Cardiac muscle cell (in vitro differentiated cells and primary cell): ENCODE measurements at regions not wholly inside any gene's neighbourhood (a gene's known extent, or its start where the extent isn't known, plus 50 kb on each side); places are given as distances from the start of the nearest gene placed in this dataset.
"Not testable (repeated sequence)": the region's sequence is repeated elsewhere in the genome, so short reads cannot be mapped to it uniquely, and the experiment has no call there.

ENCODE experiments used
- DNase-seq, 2 donors: peaks; one replicate each; pipeline versions ENCODE4 v3.0.0 to v3.0.0-alpha.2; 2010 to 2017; ENCODE audit warnings: low read depth in 1 of 2, low spot score in 1 of 2
- H3K27ac ChIP-seq: fragments of 200-600 bp; sonication (generic); 2 replicates; pipeline ENCODE4 v1.5.1; 2016
- H3K27me3 ChIP-seq: fragments of 200-600 bp; sonication (generic); 2 replicates; pipeline ENCODE4 v1.6.0; 2016; ENCODE audit warnings: control low read depth
- H3K36me3 ChIP-seq: fragments of 200-600 bp; sonication (generic); 2 replicates; pipeline ENCODE4 v1.5.1; 2016; ENCODE audit warnings: control low read depth
- H3K4me1 ChIP-seq: fragments of 200-600 bp; sonication (generic); 2 replicates; pipeline ENCODE4 v1.8.1; 2017; ENCODE audit warnings: low read depth, mild to moderate bottlenecking, mixed run types
- H3K4me3 ChIP-seq: fragments of 200-600 bp; sonication (generic); 2 replicates; pipeline ENCODE4 v1.5.1; 2016; ENCODE audit warnings: mild to moderate bottlenecking
- H3K9me3 ChIP-seq: fragments of 200-600 bp; sonication (generic); 2 replicates; pipeline ENCODE4 v1.5.1; 2017; ENCODE audit warnings: low read depth, mild to moderate bottlenecking, control low read depth
- CTCF ChIP-seq: IDR thresholded peaks from 2 replicates; pipeline ENCODE4 v1.5.1; 2012; ENCODE audit warnings: low read depth, mild to moderate bottlenecking, low read length

- Histone ChIP-seq H3K36me3 (no peaks in the 10 kb centered on the region), H3K4me1 (no peaks in the 10 kb centered on the region), H3K4me3 (no peak overlapping the region), H3K27ac (no peak overlapping the region), H3K27me3 (no peaks in the 10 kb centered on the region), H3K9me3 (no peaks in the 10 kb centered on the region)
- no peak for DNase-seq
- TF ChIP-seq CTCF = no peak
Observed at GRCh38 chr14:97120204-97120603, 323.0 kb downstream of the VRK1 start.

- no peaks in the 10 kb centered on the region for H3K27me3 ChIP-seq
- no peak overlapping the region for H3K4me3 ChIP-seq
- no peak for TF ChIP-seq CTCF
- DNase-seq = no peak
- H3K4me1 ChIP-seq = no peaks in the 10 kb centered on the region
- no peak overlapping the region for H3K27ac ChIP-seq
- no peaks in the 10 kb centered on the region for H3K36me3 ChIP-seq
- no peaks in the 10 kb centered on the region for H3K9me3 ChIP-seq
Observed at GRCh38 chr14:97120611-97121031, 323.4 kb downstream of the VRK1 start.

- Histone ChIP-seq H3K4me3 (no peak overlapping the region), H3K27me3 (no peaks in the 10 kb centered on the region), H3K36me3 (no peaks in the 10 kb centered on the region), H3K4me1 (no peaks in the 10 kb centered on the region), H3K27ac (no peak overlapping the region), H3K9me3 (no peaks in the 10 kb centered on the region)
- no peak for DNase-seq
- TF ChIP-seq CTCF = no peak
Observed at GRCh38 chr14:97129639-97130038, 332.5 kb downstream of the VRK1 start.

- not testable (repeated sequence) for DNase-seq, H3K4me1 ChIP-seq, H3K4me3 ChIP-seq, H3K27me3 ChIP-seq, H3K9me3 ChIP-seq, H3K27ac ChIP-seq, H3K36me3 ChIP-seq
Observed at GRCh38 chr14:97135847-97136246, 338.7 kb downstream of the VRK1 start.

- Histone ChIP-seq H3K9me3 (no peaks in the 10 kb centered on the region), H3K27me3 (no peaks in the 10 kb centered on the region), H3K4me3 (no peak overlapping the region), H3K27ac (no peak overlapping the region), H3K36me3 (no peaks in the 10 kb centered on the region), H3K4me1 (no peaks in the 10 kb centered on the region)
- DNase-seq = no peak
- no peak for TF ChIP-seq CTCF
Observed at GRCh38 chr14:97137705-97138104, 340.5 kb downstream of the VRK1 start.

- H3K4me3 ChIP-seq = no peak overlapping the region
- DNase-seq = peak in 1 of 2 donors; percentile 28
- no peaks in the 10 kb centered on the region for H3K4me1 ChIP-seq
- TF ChIP-seq CTCF = no peak
- H3K9me3 ChIP-seq = no peaks in the 10 kb centered on the region
- H3K36me3 ChIP-seq = no peaks in the 10 kb centered on the region
- no peaks in the 10 kb centered on the region for H3K27me3 ChIP-seq
- no peak overlapping the region for H3K27ac ChIP-seq
Observed at GRCh38 chr14:97138801-97139200, 341.6 kb downstream of the VRK1 start.
